GM21717 (cell line): ENCODE measurements at regions not wholly inside any gene's neighbourhood (a gene's known extent, or its start where the extent isn't known, plus 50 kb on each side); places are given as distances from the start of the nearest gene placed in this dataset.
"Not testable (repeated sequence)": the region's sequence is repeated elsewhere in the genome, so short reads cannot be mapped to it uniquely, and the experiment has no call there.

Source experiments
- ATAC-seq: cut with Tn5 transposase; IDR thresholded peaks from one replicate; pipeline ENCODE4 v1.9.1; 2021; ENCODE audit warnings: mild to moderate bottlenecking, moderate library complexity; ENCODE audit not compliant: unreplicated experiment

- ATAC-seq, result no peak
Observed at GRCh38 chr2:89831641-89832498, 1140.4 kb downstream of the RPIA start.

GRCh38 chr2:89833116-89833779 is 1141.8 kb downstream of the RPIA start:
- peak; percentile 70 for ATAC-seq

GRCh38 chr2:89833780-89834117 is 1142.3 kb downstream of the RPIA start:
- ATAC-seq, result no peak

GRCh38 chr2:89834306-89834705 is 1142.8 kb downstream of the RPIA start:
- no peak for ATAC-seq

- peak; percentile 37 for ATAC-seq
Observed at GRCh38 chr2:89836326-89836725, 1144.9 kb downstream of the RPIA start.

GRCh38 chr2:89837962-89838625 is 1146.6 kb downstream of the RPIA start:
- ATAC-seq, result no peak

GRCh38 chr2:89840175-89840574 is 1148.7 kb downstream of the RPIA start:
- peak; percentile 32 for ATAC-seq

GRCh38 chr2:89840781-89841475 is 1149.5 kb downstream of the RPIA start:
- not testable (repeated sequence) for ATAC-seq

GRCh38 chr2:89841476-89841840 is 1150.0 kb downstream of the RPIA start:
- no peak for ATAC-seq

GRCh38 chr2:89842180-89842908 is 1150.9 kb downstream of the RPIA start:
- no peak for ATAC-seq

- no peak for ATAC-seq
Observed at GRCh38 chr2:89844221-89844943, 1152.9 kb downstream of the RPIA start.

GRCh38 chr2:89845532-89845931 is 1154.1 kb downstream of the RPIA start:
- no peak for ATAC-seq

GRCh38 chr2:89848114-89848513 is 1156.6 kb downstream of the RPIA start:
- ATAC-seq, result no peak

GRCh38 chr2:89848763-89849368 is 1157.4 kb downstream of the RPIA start:
- ATAC-seq, result no peak

- ATAC-seq, result no peak
Observed at GRCh38 chr2:89849731-89850130, 1158.3 kb downstream of the RPIA start.

- ATAC-seq, result no peak
Observed at GRCh38 chr2:89850481-89850880, 1159.0 kb downstream of the RPIA start.

GRCh38 chr2:89850881-89851582 is 1159.6 kb downstream of the RPIA start:
- ATAC-seq, result no peak

- ATAC-seq, result no peak
Observed at GRCh38 chr2:89851583-89851905, 1160.1 kb downstream of the RPIA start.

GRCh38 chr2:89853427-89853826 is 1162.0 kb downstream of the RPIA start:
- not testable (repeated sequence) for ATAC-seq
